Adipose tissue (tissue), 3 donors: ENCODE measurements at regions not wholly inside any gene's neighbourhood (a gene's known extent, or its start where the extent isn't known, plus 50 kb on each side); places are given as distances from the start of the nearest gene placed in this dataset.
"Not testable (repeated sequence)": the region's sequence is repeated elsewhere in the genome, so short reads cannot be mapped to it uniquely, and the experiment has no call there.

ENCODE experiments used
- H3K27ac ChIP-seq: one replicate; pipeline ENCODE4 v1.5.1; 2013; ENCODE audit warnings: low read depth, low read length
- WGBS, 3 donors: extraction: QIAGEN DNeasy Blood & Tissue Kit; methylation state at CpG; one replicate each; pipeline ENCODE4 v1.1.7; 2013; 5-methylcytosine and 5-hydroxymethylcytosine counted together
- donor health status: healthy with polysubstance abuse.
- donor health status: Bipolar disorder and iron deficiency.
- donor health status: healthy.

- peak overlapping the region; percentile 62 for H3K27ac ChIP-seq
- WGBS, 3 donors, result 14 to 55% (median 29%) methylated on average over 11 of the region's 11 CpGs
These were observed 173.4 kb downstream of the TOMM20 start for GRCh38 chr1:234955107-234955731.

- 94 to 98% (median 97%) methylated on average over 6 of the region's 6 CpGs for WGBS, 3 donors
- no peak overlapping the region for H3K27ac ChIP-seq
These were observed 174.0 kb downstream of the TOMM20 start for GRCh38 chr1:234954613-234955012.

- H3K27ac ChIP-seq, result no peak overlapping the region
- 80 to 94% (median 89%) methylated on average over 13 of the region's 13 CpGs for WGBS, 3 donors
These were observed 174.8 kb downstream of the TOMM20 start for GRCh38 chr1:234953655-234954405.

- no peak overlapping the region for H3K27ac ChIP-seq
These were observed 178.0 kb downstream of the TOMM20 start for GRCh38 chr1:234950598-234950997.

GRCh38 chr1:234949528-234949927, 179.1 kb downstream of the TOMM20 start:
- H3K27ac ChIP-seq, result not testable (repeated sequence)
- 94 to 96% (median 96%) methylated on average over 6 of the region's 6 CpGs for WGBS, 3 donors

GRCh38 chr1:234944439-234945344, 183.9 kb downstream of the TOMM20 start:
- WGBS, 3 donors, result 52 to 84% (median 65%) methylated on average over 6 of the region's 6 CpGs
- H3K27ac ChIP-seq, result no peak overlapping the region

- H3K27ac ChIP-seq, result no peak overlapping the region
- WGBS, 3 donors, result 60 to 73% (median 72%) methylated on average over 7 of the region's 7 CpGs
These were observed 184.7 kb downstream of the TOMM20 start for GRCh38 chr1:234943836-234944402.

- WGBS, 3 donors, result 54 to 86% (median 73%) methylated on average over 5 of the region's 5 CpGs
- no peak overlapping the region for H3K27ac ChIP-seq
These were observed 185.6 kb downstream of the TOMM20 start for GRCh38 chr1:234942879-234943506.

- no peak overlapping the region for H3K27ac ChIP-seq
- WGBS, 3 donors, result 60 to 94% (median 72%) methylated on average over 4 of the region's 4 CpGs
These were observed 186.7 kb downstream of the TOMM20 start for GRCh38 chr1:234942012-234942332.

GRCh38 chr1:234941321-234942011, 187.2 kb downstream of the TOMM20 start:
- H3K27ac ChIP-seq, result no peak overlapping the region
- 74 to 86% (median 81%) methylated on average over 3 of the region's 3 CpGs for WGBS, 3 donors

- 93 to 97% (median 94%) methylated on average over 7 of the region's 7 CpGs for WGBS, 3 donors
- no peak overlapping the region for H3K27ac ChIP-seq
These were observed 187.8 kb downstream of the TOMM20 start for GRCh38 chr1:234940841-234941240.

GRCh38 chr1:234938924-234939323, 189.7 kb downstream of the TOMM20 start:
- H3K27ac ChIP-seq, result no peak overlapping the region
- WGBS, 3 donors, result 54 to 67% (median 56%) methylated on average over 7 of the region's 7 CpGs

- 67 to 90% (median 67%) methylated on average over 1 of the region's 1 CpG for WGBS, 3 donors
- H3K27ac ChIP-seq, result no peak overlapping the region
These were observed 190.5 kb downstream of the TOMM20 start for GRCh38 chr1:234938135-234938534.

- H3K27ac ChIP-seq, result no peak overlapping the region
- WGBS, 3 donors, result 56 to 94% (median 66%) methylated on average over 7 of the region's 7 CpGs
These were observed 191.8 kb downstream of the TOMM20 start for GRCh38 chr1:234936612-234937389.

GRCh38 chr1:234934611-234935033, 194.0 kb downstream of the TOMM20 start:
- WGBS, 3 donors, result 66 to 95% (median 78%) methylated on average over 7 of the region's 7 CpGs
- H3K27ac ChIP-seq, result no peak overlapping the region

GRCh38 chr1:234933475-234933874, 195.2 kb downstream of the TOMM20 start:
- 22 to 43% (median 27%) methylated on average over 2 of the region's 2 CpGs for WGBS, 3 donors

More at GRCh38 chr1:234933475-234933874, 195.2 kb downstream of the TOMM20 start:
- peak overlapping the region; percentile 34 for H3K27ac ChIP-seq
